WTC11 (cell line): ENCODE measurements at regions not wholly inside any gene's neighbourhood (a gene's known extent, or its start where the extent isn't known, plus 50 kb on each side); places are given as distances from the start of the nearest gene placed in this dataset.

Experiments used
- IRF2 ChIP-seq: sonication (generic); formaldehyde crosslinking; IDR thresholded peaks from 2 replicates; pipeline ENCODE4 v1.8.0; 2022; ENCODE audit warnings: low read depth, missing genetic modification reagents, borderline replicate concordance
- NFYB ChIP-seq: sonication (generic); formaldehyde crosslinking; conservative IDR thresholded peaks from 2 replicates; pipeline ENCODE4 v1.8.0; 2022; ENCODE audit warnings: low read depth, missing genetic modification reagents
- TF ChIP-seq, protein P1 (sequence below): fragments of 200-600 bp; IDR thresholded peaks from 2 replicates; pipeline ENCODE4 v1.8.0; 2022; ENCODE audit warnings: antibody characterized with exemption
- TF ChIP-seq, protein P2 (sequence below): fragments of 250-450 bp; sonication (Bioruptor Pico); conservative IDR thresholded peaks from 2 replicates; pipeline ENCODE4 v1.9.0; 2021; ENCODE audit warnings: mild to moderate bottlenecking
- TF ChIP-seq, protein P3 (sequence below): sonication (generic); formaldehyde crosslinking; IDR thresholded peaks from 2 replicates; pipeline ENCODE4 v1.8.1; 2022; ENCODE audit warnings: low read depth, mild to moderate bottlenecking, moderate library complexity, missing genetic modification reagents, borderline replicate concordance
- TF ChIP-seq, protein P4 (sequence below): sonication (generic); formaldehyde crosslinking; IDR thresholded peaks from 2 replicates; pipeline ENCODE4 v1.8.1; 2022; ENCODE audit warnings: missing genetic modification reagents, borderline replicate concordance
- TF ChIP-seq, protein P5 (sequence below): fragments of 250-450 bp; sonication (Bioruptor Pico); IDR thresholded peaks from 2 replicates; pipeline ENCODE4 v2.1.2; 2022; ENCODE audit warnings: mild to moderate bottlenecking, moderate library complexity
- TF ChIP-seq, protein P6 (sequence below): sonication (generic); formaldehyde crosslinking; IDR thresholded peaks from 2 replicates; pipeline ENCODE4 v1.8.1; 2023; ENCODE audit warnings: mild to moderate bottlenecking, missing genetic modification reagents, moderate library complexity

DNA sequence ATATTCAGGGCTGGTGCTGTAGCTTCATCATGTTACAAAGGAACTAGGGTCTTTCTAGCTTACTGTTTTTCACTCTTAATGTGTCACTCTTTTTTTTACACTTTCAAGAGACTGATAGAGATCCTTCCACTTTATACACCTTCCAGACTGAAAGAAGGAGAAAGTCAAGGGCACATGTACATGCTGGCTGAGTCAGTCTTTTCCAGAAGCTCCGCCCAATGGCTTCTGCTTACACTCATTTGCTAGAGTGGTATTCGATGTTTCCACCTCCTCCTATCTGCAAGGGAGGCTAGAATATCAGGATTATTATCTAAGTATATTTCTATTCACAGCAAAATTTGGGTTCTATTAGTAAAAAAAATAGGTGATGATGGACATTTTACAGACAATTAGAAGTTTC, 325.8 kb upstream of the OR4E1 start:
- TF ChIP-seq, protein P1, sequence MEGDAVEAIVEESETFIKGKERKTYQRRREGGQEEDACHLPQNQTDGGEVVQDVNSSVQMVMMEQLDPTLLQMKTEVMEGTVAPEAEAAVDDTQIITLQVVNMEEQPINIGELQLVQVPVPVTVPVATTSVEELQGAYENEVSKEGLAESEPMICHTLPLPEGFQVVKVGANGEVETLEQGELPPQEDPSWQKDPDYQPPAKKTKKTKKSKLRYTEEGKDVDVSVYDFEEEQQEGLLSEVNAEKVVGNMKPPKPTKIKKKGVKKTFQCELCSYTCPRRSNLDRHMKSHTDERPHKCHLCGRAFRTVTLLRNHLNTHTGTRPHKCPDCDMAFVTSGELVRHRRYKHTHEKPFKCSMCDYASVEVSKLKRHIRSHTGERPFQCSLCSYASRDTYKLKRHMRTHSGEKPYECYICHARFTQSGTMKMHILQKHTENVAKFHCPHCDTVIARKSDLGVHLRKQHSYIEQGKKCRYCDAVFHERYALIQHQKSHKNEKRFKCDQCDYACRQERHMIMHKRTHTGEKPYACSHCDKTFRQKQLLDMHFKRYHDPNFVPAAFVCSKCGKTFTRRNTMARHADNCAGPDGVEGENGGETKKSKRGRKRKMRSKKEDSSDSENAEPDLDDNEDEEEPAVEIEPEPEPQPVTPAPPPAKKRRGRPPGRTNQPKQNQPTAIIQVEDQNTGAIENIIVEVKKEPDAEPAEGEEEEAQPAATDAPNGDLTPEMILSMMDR, result no peak
- TF ChIP-seq, protein P2, sequence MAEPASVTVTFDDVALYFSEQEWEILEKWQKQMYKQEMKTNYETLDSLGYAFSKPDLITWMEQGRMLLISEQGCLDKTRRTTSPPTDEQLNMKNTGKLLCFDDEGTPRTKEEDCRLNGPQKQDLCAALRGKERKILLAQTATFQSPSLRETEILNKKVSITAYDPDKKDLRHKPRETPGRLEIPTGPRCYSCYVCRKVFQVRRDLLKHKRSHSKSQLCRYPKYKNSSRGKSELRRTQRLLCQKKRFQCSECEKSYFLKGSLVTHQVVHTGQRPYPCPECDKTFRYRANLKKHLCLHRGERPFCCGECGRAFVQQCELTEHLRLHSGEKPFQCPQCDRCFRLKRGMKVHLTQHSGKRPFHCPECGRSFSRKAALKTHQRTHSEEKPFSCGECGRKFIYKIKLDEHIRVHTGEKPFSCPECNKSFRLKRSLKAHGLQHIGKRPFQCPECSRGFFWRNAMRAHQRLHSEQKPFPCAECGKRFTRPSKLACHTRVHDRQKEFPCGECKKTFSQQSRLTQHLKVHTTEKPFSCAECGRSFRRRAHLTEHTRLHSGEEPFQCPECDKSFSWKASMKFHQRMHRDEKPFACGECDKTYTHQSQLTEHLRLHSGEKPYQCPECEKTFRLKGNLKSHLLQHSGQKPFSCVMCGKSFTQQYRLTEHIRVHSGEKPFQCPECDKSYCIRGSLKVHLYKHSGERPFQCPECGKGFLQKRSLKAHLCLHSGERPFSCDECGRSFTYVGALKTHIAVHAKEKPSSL (CRISPR knock-in tag), result no peak
- TF ChIP-seq, protein P3, sequence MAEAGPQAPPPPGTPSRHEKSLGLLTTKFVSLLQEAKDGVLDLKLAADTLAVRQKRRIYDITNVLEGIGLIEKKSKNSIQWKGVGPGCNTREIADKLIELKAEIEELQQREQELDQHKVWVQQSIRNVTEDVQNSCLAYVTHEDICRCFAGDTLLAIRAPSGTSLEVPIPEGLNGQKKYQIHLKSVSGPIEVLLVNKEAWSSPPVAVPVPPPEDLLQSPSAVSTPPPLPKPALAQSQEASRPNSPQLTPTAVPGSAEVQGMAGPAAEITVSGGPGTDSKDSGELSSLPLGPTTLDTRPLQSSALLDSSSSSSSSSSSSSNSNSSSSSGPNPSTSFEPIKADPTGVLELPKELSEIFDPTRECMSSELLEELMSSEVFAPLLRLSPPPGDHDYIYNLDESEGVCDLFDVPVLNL (CRISPR knock-in tag), result no peak
- TF ChIP-seq, protein P4, sequence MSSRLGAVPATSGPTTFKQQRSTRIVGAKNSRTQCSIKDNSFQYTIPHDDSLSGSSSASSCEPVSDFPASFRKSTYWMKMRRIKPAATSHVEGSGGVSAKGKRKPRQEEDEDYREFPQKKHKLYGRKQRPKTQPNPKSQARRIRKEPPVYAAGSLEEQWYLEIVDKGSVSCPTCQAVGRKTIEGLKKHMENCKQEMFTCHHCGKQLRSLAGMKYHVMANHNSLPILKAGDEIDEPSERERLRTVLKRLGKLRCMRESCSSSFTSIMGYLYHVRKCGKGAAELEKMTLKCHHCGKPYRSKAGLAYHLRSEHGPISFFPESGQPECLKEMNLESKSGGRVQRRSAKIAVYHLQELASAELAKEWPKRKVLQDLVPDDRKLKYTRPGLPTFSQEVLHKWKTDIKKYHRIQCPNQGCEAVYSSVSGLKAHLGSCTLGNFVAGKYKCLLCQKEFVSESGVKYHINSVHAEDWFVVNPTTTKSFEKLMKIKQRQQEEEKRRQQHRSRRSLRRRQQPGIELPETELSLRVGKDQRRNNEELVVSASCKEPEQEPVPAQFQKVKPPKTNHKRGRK (CRISPR knock-in tag), result no peak
- TF ChIP-seq, protein P5, sequence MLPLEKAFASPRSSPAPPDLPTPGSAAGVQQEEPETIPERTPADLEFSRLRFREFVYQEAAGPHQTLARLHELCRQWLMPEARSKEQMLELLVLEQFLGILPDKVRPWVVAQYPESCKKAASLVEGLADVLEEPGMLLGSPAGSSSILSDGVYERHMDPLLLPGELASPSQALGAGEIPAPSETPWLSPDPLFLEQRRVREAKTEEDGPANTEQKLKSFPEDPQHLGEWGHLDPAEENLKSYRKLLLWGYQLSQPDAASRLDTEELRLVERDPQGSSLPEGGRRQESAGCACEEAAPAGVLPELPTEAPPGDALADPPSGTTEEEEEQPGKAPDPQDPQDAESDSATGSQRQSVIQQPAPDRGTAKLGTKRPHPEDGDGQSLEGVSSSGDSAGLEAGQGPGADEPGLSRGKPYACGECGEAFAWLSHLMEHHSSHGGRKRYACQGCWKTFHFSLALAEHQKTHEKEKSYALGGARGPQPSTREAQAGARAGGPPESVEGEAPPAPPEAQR (CRISPR knock-in tag), result no peak
- TF ChIP-seq, protein P6, sequence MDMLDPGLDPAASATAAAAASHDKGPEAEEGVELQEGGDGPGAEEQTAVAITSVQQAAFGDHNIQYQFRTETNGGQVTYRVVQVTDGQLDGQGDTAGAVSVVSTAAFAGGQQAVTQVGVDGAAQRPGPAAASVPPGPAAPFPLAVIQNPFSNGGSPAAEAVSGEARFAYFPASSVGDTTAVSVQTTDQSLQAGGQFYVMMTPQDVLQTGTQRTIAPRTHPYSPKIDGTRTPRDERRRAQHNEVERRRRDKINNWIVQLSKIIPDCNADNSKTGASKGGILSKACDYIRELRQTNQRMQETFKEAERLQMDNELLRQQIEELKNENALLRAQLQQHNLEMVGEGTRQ (CRISPR knock-in tag), result no peak
- TF ChIP-seq IRF2 (CRISPR knock-in tag) (no peak), NFYB (CRISPR knock-in tag) (no peak)
